Transverse colon (tissue), 4 donors: ENCODE measurements at regions not wholly inside any gene's neighbourhood (a gene's known extent, or its start where the extent isn't known, plus 50 kb on each side); places are given as distances from the start of the nearest gene placed in this dataset.

Experiments used
- DNase-seq: peaks from one replicate; pipeline ENCODE4 v3.0.0-alpha.2; 2019
- H3K27ac ChIP-seq, 4 donors: fragments of 200-600 bp; sonication (generic); 2 replicates each; pipeline ENCODE4 v1.5.1; 2016 to 2018; ENCODE audit warnings: inconsistent platforms in 4 of 4
- H3K27me3 ChIP-seq: fragments of 200-600 bp; sonication (generic); 2 replicates; pipeline ENCODE4 v1.5.1; 2017; ENCODE audit warnings: inconsistent platforms
- H3K36me3 ChIP-seq, 4 donors: fragments of 200-600 bp; sonication (generic); 2 replicates each; pipeline ENCODE4 v1.5.1; 2017 to 2019; ENCODE audit warnings: inconsistent platforms in 4 of 4
- H3K4me1 ChIP-seq, 4 donors: fragments of 200-600 bp; sonication (generic); 2 replicates each; pipeline ENCODE4 v1.5.1; 2017 to 2020; ENCODE audit warnings: inconsistent platforms in 4 of 4
- H3K4me3 ChIP-seq, 4 donors: fragments of 200-600 bp; sonication (generic); 1 replicate in 1 of 4; 2 replicates in 3 of 4; pipeline versions ENCODE4 v1.5.1 to v1.6.1; 2017 to 2019; ENCODE audit warnings: inconsistent platforms in 4 of 4
- H3K9me3 ChIP-seq, 2 donors: fragments of 200-600 bp; sonication (generic); 2 replicates each; pipeline ENCODE4 v1.5.1; 2017 to 2019; ENCODE audit warnings: inconsistent platforms in 2 of 2
- CTCF ChIP-seq, 5 experiments: fragments of 200-600 bp in 3 of 5; fragments of 450-650 bp in 2 of 5; sonication (generic) in 3 of 5; IDR thresholded peaks; 1 replicate in 2 of 5; 2 replicates in 3 of 5; pipeline ENCODE4 v1.5.1; 2016 to 2017; ENCODE audit warnings: antibody characterized with exemption in 5 of 5, inconsistent platforms in 3 of 5, mild to moderate bottlenecking in 2 of 5, moderate library complexity in 1 of 5
- EP300 ChIP-seq: sonication (generic); formaldehyde crosslinking; IDR thresholded peaks from one replicate; pipeline ENCODE4 v1.6.1; 2017; ENCODE audit warnings: antibody characterized with exemption, low read depth
- POLR2A ChIP-seq: fragments of 450-650 bp; IDR thresholded peaks from one replicate; pipeline ENCODE4 v1.6.1; 2016; ENCODE audit warnings: antibody characterized with exemption, mild to moderate bottlenecking, moderate library complexity
- POLR2AphosphoS5 ChIP-seq, 3 donors: sonication (generic); formaldehyde crosslinking; IDR thresholded peaks; one replicate each; pipeline ENCODE4 v1.6.1; 2016; ENCODE audit warnings: antibody characterized with exemption in 3 of 3
- WGBS, 2 donors: methylation state at CpG; one replicate each; pipeline ENCODE4 v1.1.5; 2018; ENCODE audit warnings: low coverage in 1 of 2; 5-methylcytosine and 5-hydroxymethylcytosine counted together
- in situ Hi-C, 4 donors: fragments of 200-750 bp; cut with MboI; loops; one replicate each; pipeline versions ENCODE4 v1.15.0 to v1.15.1; 2017; ENCODE audit warnings: low sequenced_read_pairs in 3 of 4, low pct_ligation_motif_present in 1 of 4, low pct_unique_long_range_greater_than_20kb in 1 of 4
- intact Hi-C: fragments of 100-400 bp; cut with DNase I; formaldehyde crosslinking; loops from one replicate; pipeline ENCODE4 v1.15.1; 2023; ENCODE audit warnings: low total_unique reads

- TF ChIP-seq EP300 (no peak), POLR2AphosphoS5 (IDR thresholded peaks at IDR 0.05) (no peak), CTCF (IDR thresholded peaks at IDR 0.05) (no peak), POLR2A (no peak)
- H3K9me3 ChIP-seq, result no peaks in the 10 kb centered on the region
- in situ Hi-C loops (no loop called here), intact Hi-C loops (no loop called here)
- no peak overlapping the region for H3K27ac ChIP-seq
- DNase-seq, result no peak
- no peaks in the 10 kb centered on the region for H3K36me3 ChIP-seq
- H3K4me1 ChIP-seq, result no peaks in the 10 kb centered on the region
- WGBS, 2 donors, result 27 to 60% methylated on average over 5 to 10 of the region's 10 CpGs
- no peaks in the 10 kb centered on the region for H3K27me3 ChIP-seq
- H3K4me3 ChIP-seq, result no peak overlapping the region
These were observed 192.0 kb downstream of the IRX1 start for GRCh38 chr5:3787604-3788003.

GRCh38 chr5:3789519-3790193 is 194.0 kb downstream of the IRX1 start:
- TF ChIP-seq CTCF (IDR thresholded peaks at IDR 0.05), result no peak
- TF ChIP-seq EP300, result no peak
- TF ChIP-seq POLR2AphosphoS5 (IDR thresholded peaks at IDR 0.05), result no peak
- no peak for TF ChIP-seq POLR2A
- intact Hi-C loops (no loop called here), in situ Hi-C loops (no loop called here)
- DNase-seq, result no peak
- Histone ChIP-seq H3K4me1 (no peaks in the 10 kb centered on the region), H3K36me3 (no peaks in the 10 kb centered on the region), H3K27me3 (no peaks in the 10 kb centered on the region), H3K9me3 (no peaks in the 10 kb centered on the region), H3K4me3 (no peak overlapping the region), H3K27ac (no peak overlapping the region)
- WGBS, 2 donors, result 78% methylated on average over 8 to 14 of the region's 14 CpGs

- Histone ChIP-seq H3K27ac (no peak overlapping the region), H3K4me3 (no peak overlapping the region), H3K9me3 (no peaks in the 10 kb centered on the region), H3K36me3 (no peaks in the 10 kb centered on the region), H3K27me3 (no peaks in the 10 kb centered on the region), H3K4me1 (no peaks in the 10 kb centered on the region)
- 76 to 89% methylated on average over 1 of the region's 1 CpG for WGBS, 2 donors
- in situ Hi-C loops, result no loop called here
- no peak for DNase-seq
- intact Hi-C loops, result no loop called here
- TF ChIP-seq POLR2A (no peak), EP300 (no peak), POLR2AphosphoS5 (IDR thresholded peaks at IDR 0.05) (no peak), CTCF (IDR thresholded peaks at IDR 0.05) (no peak)
These were observed 197.5 kb downstream of the IRX1 start for GRCh38 chr5:3793162-3793561.

- TF ChIP-seq EP300, result no peak
- TF ChIP-seq POLR2A, result no peak
- TF ChIP-seq POLR2AphosphoS5 (IDR thresholded peaks at IDR 0.05), result no peak
- no peak for TF ChIP-seq CTCF (IDR thresholded peaks at IDR 0.05)
- intact Hi-C loops (no loop called here), in situ Hi-C loops (no loop called here)
- H3K9me3 ChIP-seq, result peaks cover 0 to 3% of the 10 kb centered on the region in 2 donors
- H3K4me1 ChIP-seq, result no peaks in the 10 kb centered on the region
- H3K27ac ChIP-seq, result no peak overlapping the region
- no peaks in the 10 kb centered on the region for H3K27me3 ChIP-seq
- H3K36me3 ChIP-seq, result no peaks in the 10 kb centered on the region
- 97 to 100% methylated on average over 1 of the region's 1 CpG for WGBS, 2 donors
- no peak overlapping the region for H3K4me3 ChIP-seq
- no peak for DNase-seq
These were observed 199.0 kb downstream of the IRX1 start for GRCh38 chr5:3794611-3795010.
